D721Med (cell line): ENCODE measurements at regions not wholly inside any gene's neighbourhood (a gene's known extent, or its start where the extent isn't known, plus 50 kb on each side); places are given as distances from the start of the nearest gene placed in this dataset.
"Not testable (repeated sequence)": the region's sequence is repeated elsewhere in the genome, so short reads cannot be mapped to it uniquely, and the experiment has no call there.

ENCODE experiments used
- DNase-seq: peaks from one replicate; pipeline ENCODE4 v3.0.0; 2011; ENCODE audit warnings: low spot score; ENCODE audit not compliant: insufficient read length
- FAIRE-seq: peaks from 2 replicates; lab custom pipeline; 2011; peaks lifted over from hg19 to GRCh38; lab: Jason Lieb, UNC

GRCh38 chr10:47711428-47711827 is 52.0 kb downstream of the SYT15B start:
- FAIRE-seq, DNase-seq: not testable (repeated sequence)

- not testable (repeated sequence) for DNase-seq, FAIRE-seq
These were observed 52.9 kb downstream of the SYT15B start for GRCh38 chr10:47710443-47710842.

- DNase-seq, FAIRE-seq: not testable (repeated sequence)
These were observed 57.5 kb downstream of the SYT15B start for GRCh38 chr10:47705698-47706414.

GRCh38 chr10:47701285-47701684 is 62.1 kb downstream of the SYT15B start:
- not testable (repeated sequence) for DNase-seq, FAIRE-seq

GRCh38 chr10:47699854-47700253 is 63.5 kb downstream of the SYT15B start:
- not testable (repeated sequence) for FAIRE-seq

GRCh38 chr10:47696170-47696569 is 67.2 kb downstream of the SYT15B start:
- FAIRE-seq, DNase-seq: not testable (repeated sequence)

More at GRCh38 chr10:47699854-47700253, 63.5 kb downstream of the SYT15B start:
- DNase-seq, result not testable (repeated sequence)

- not testable (repeated sequence) for DNase-seq, FAIRE-seq
These were observed 68.2 kb downstream of the SYT15B start for GRCh38 chr10:47695149-47695548.

- not testable (repeated sequence) for DNase-seq, FAIRE-seq
These were observed 73.1 kb downstream of the SYT15B start for GRCh38 chr10:47690304-47690703.

- not testable (repeated sequence) for DNase-seq, FAIRE-seq
These were observed 79.4 kb downstream of the SYT15B start for GRCh38 chr10:47683826-47684475.

- DNase-seq, FAIRE-seq: not testable (repeated sequence)
These were observed 81.8 kb downstream of the SYT15B start for GRCh38 chr10:47681638-47681990.

- not testable (repeated sequence) for FAIRE-seq, DNase-seq
These were observed 82.3 kb downstream of the SYT15B start for GRCh38 chr10:47680848-47681637.

GRCh38 chr10:47676102-47676501 is 87.3 kb downstream of the SYT15B start:
- not testable (repeated sequence) for DNase-seq, FAIRE-seq

GRCh38 chr10:47675577-47675976 is 87.8 kb downstream of the SYT15B start:
- DNase-seq, FAIRE-seq: not testable (repeated sequence)

- not testable (repeated sequence) for DNase-seq, FAIRE-seq
These were observed 90.3 kb downstream of the SYT15B start for GRCh38 chr10:47673128-47673527.

- DNase-seq, FAIRE-seq: not testable (repeated sequence)
These were observed 92.5 kb downstream of the SYT15B start for GRCh38 chr10:47670857-47671256.

GRCh38 chr10:47661955-47662577 is 101.3 kb downstream of the SYT15B start:
- not testable (repeated sequence) for DNase-seq, FAIRE-seq

- FAIRE-seq, DNase-seq: not testable (repeated sequence)
These were observed 106.7 kb downstream of the SYT15B start for GRCh38 chr10:47656732-47657131.

GRCh38 chr10:47654161-47654560 is 109.2 kb downstream of the SYT15B start:
- DNase-seq, FAIRE-seq: not testable (repeated sequence)

GRCh38 chr10:47648594-47648993 is 114.8 kb downstream of the SYT15B start:
- DNase-seq, FAIRE-seq: not testable (repeated sequence)
